Neural progenitor cell (in vitro differentiated cells): ENCODE measurements at regions not wholly inside any gene's neighbourhood (a gene's known extent, or its start where the extent isn't known, plus 50 kb on each side); places are given as distances from the start of the nearest gene placed in this dataset.
"Not testable (repeated sequence)": the region's sequence is repeated elsewhere in the genome, so short reads cannot be mapped to it uniquely, and the experiment has no call there.

Experiments used
- DNase-seq: peaks from one replicate; pipeline ENCODE4 v3.0.0-alpha.2; 2016; ENCODE audit warnings: low spot score
- H2AFZ ChIP-seq: fragments of 200-600 bp; sonication (generic); replicated peaks from 2 replicates; pipeline ENCODE4 v1.6.1; 2016; ENCODE audit warnings: antibody characterized with exemption
- H3F3A ChIP-seq: fragments of 200-600 bp; sonication (generic); 2 replicates; pipeline ENCODE4 v1.6.1; 2016; ENCODE audit warnings: antibody characterized with exemption, low read depth
- H3K27ac ChIP-seq: fragments of 200-600 bp; sonication (generic); 2 replicates; pipeline ENCODE4 v1.5.1; 2016; ENCODE audit warnings: mild to moderate bottlenecking
- H3K27me3 ChIP-seq: fragments of 200-600 bp; sonication (generic); 2 replicates; pipeline ENCODE4 v1.6.1; 2016; ENCODE audit warnings: mild to moderate bottlenecking, moderate library complexity
- H3K36me3 ChIP-seq: fragments of 200-600 bp; sonication (generic); 2 replicates; pipeline ENCODE4 v1.5.1; 2016
- H3K4me1 ChIP-seq: fragments of 200-600 bp; sonication (generic); 2 replicates; pipeline ENCODE4 v1.6.1; 2016; ENCODE audit warnings: mixed run types
- H3K4me2 ChIP-seq: fragments of 200-600 bp; sonication (generic); 2 replicates; pipeline ENCODE4 v1.6.1; 2016
- H3K4me3 ChIP-seq: fragments of 200-600 bp; sonication (generic); 2 replicates; pipeline ENCODE4 v1.5.1; 2016
- H3K79me2 ChIP-seq: fragments of 200-600 bp; sonication (generic); 2 replicates; pipeline ENCODE4 v1.6.1; 2016; ENCODE audit warnings: low read depth
- H3K9ac ChIP-seq: fragments of 200-600 bp; sonication (generic); 2 replicates; pipeline ENCODE4 v1.6.1; 2016
- H3K9me3 ChIP-seq: fragments of 200-600 bp; sonication (generic); 2 replicates; pipeline ENCODE4 v1.5.1; 2016; ENCODE audit warnings: low read depth
- H4K20me1 ChIP-seq: fragments of 200-600 bp; sonication (generic); 2 replicates; pipeline ENCODE4 v1.6.1; 2016; ENCODE audit warnings: low read depth
- H3K27ac Mint-ChIP-seq: 3 replicates; pipeline ENCODE4 v1.8.0; 2021; ENCODE audit warnings: mixed read lengths
- H3K27me3 Mint-ChIP-seq: 2 replicates; pipeline ENCODE4 v1.8.0; 2022; ENCODE audit warnings: low read depth, mild to moderate bottlenecking, inconsistent platforms, moderate library complexity, mixed read lengths; ENCODE audit not compliant: insufficient read depth
- H3K36me3 Mint-ChIP-seq: 3 replicates; pipeline ENCODE4 v1.8.0; 2021; ENCODE audit warnings: mixed read lengths
- H3K4me1 Mint-ChIP-seq: 3 replicates; pipeline ENCODE4 v1.8.0; 2021; ENCODE audit warnings: mixed read lengths
- H3K4me3 Mint-ChIP-seq: 3 replicates; pipeline ENCODE4 v1.8.0; 2021; ENCODE audit warnings: mild to moderate bottlenecking, moderate library complexity, mixed read lengths
- H3K9me3 Mint-ChIP-seq: 3 replicates; pipeline ENCODE4 v1.8.0; 2020; ENCODE audit warnings: mixed read lengths
- CTCF ChIP-seq: fragments of 200-600 bp; sonication (generic); IDR thresholded peaks from 2 replicates; pipeline ENCODE4 v1.5.1; 2017; ENCODE audit warnings: antibody characterized with exemption, mild to moderate bottlenecking
- EZH2 ChIP-seq: fragments of 200-600 bp; sonication (generic); IDR thresholded peaks from 2 replicates; pipeline ENCODE4 v1.6.1; 2017; ENCODE audit warnings: antibody characterized with exemption, mild to moderate bottlenecking, moderate library complexity
- EZH2phosphoT487 ChIP-seq: fragments of 200-600 bp; sonication (generic); IDR thresholded peaks from 2 replicates; pipeline ENCODE4 v1.6.1; 2017; ENCODE audit warnings: antibody characterized with exemption

- Mint-ChIP-seq H3K4me3 (no peak overlapping the region), H3K4me1 (no peaks in the 10 kb centered on the region), H3K27me3 (no peaks in the 10 kb centered on the region), H3K9me3 (peaks cover 2% of the 10 kb centered on the region), H3K36me3 (peaks cover 2% of the 10 kb centered on the region), H3K27ac (no peak overlapping the region)
- H3K4me3 ChIP-seq = no peak overlapping the region
- no peaks in the 10 kb centered on the region for H3F3A ChIP-seq
- H3K27ac ChIP-seq = no peak overlapping the region
- no peaks in the 10 kb centered on the region for H3K4me1 ChIP-seq
- no peak overlapping the region for H3K9ac ChIP-seq
- DNase-seq = no peak
- H3K4me2 ChIP-seq = no peak overlapping the region
- no peak for TF ChIP-seq CTCF
- no peak for TF ChIP-seq EZH2
- TF ChIP-seq EZH2phosphoT487 = no peak
- H3K9me3 ChIP-seq = no peaks in the 10 kb centered on the region
- H3K27me3 ChIP-seq = no peaks in the 10 kb centered on the region
- H3K79me2 ChIP-seq = no peaks in the 10 kb centered on the region
- no peaks in the 10 kb centered on the region for H4K20me1 ChIP-seq
- no peak overlapping the region for H2AFZ ChIP-seq
- no peaks in the 10 kb centered on the region for H3K36me3 ChIP-seq
Observed at GRCh38 chr6:112683106-112683505, 336.0 kb downstream of the RFPL4B start.

GRCh38 chr6:112683926-112684325 lies 336.8 kb downstream of the RFPL4B start:
- Histone ChIP-seq H3F3A (no peaks in the 10 kb centered on the region), H3K79me2 (no peaks in the 10 kb centered on the region), H3K9me3 (no peaks in the 10 kb centered on the region), H3K36me3 (no peaks in the 10 kb centered on the region), H3K4me3 (no peak overlapping the region), H3K9ac (no peak overlapping the region), H3K27me3 (no peaks in the 10 kb centered on the region), H2AFZ (peak overlapping the region; percentile 8), H4K20me1 (no peaks in the 10 kb centered on the region), H3K4me1 (no peaks in the 10 kb centered on the region), H3K27ac (no peak overlapping the region), H3K4me2 (no peak overlapping the region)
- no peak overlapping the region for H3K4me3 Mint-ChIP-seq
- TF ChIP-seq EZH2 (no peak), EZH2phosphoT487 (no peak), CTCF (no peak)
- no peak overlapping the region for H3K27ac Mint-ChIP-seq
- H3K36me3 Mint-ChIP-seq = peaks cover 2% of the 10 kb centered on the region
- peaks cover 9% of the 10 kb centered on the region for H3K9me3 Mint-ChIP-seq
- DNase-seq = no peak
- no peaks in the 10 kb centered on the region for H3K4me1 Mint-ChIP-seq
- H3K27me3 Mint-ChIP-seq = peaks cover 4% of the 10 kb centered on the region

DNA sequence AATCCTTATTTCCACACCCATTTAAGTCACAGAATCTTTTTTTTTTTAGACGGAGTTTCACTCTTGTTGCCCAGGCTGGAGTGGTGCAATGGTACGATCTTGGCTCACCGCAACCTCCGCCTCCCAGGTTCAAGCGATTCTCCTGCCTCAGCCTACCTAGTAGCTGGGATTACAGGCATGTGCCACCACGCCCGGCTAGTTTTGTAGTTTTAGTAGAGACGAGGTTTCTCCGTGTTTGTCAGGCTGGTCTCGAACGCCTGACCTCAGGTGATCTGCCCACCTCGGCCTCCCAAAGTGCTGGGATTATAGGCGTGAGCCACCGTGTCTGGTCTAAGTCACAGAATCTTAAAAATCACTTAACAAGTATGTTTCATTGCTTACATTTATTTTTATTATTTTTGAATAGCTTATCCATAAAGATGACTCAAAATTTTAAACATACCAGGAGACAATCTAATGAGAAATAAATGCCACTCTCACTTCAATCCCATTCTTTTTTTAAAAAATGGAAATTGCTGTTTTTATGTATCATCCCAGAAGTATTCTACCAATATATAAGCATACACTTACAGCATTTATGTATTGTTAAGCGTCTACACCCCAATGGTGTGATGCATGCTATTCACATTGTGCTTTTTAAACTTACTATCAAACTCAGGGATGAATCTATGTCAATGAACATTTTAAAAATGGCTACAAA lies 338.5 kb downstream of the RFPL4B start:
- H3F3A ChIP-seq, H3K4me3 ChIP-seq, H3K36me3 ChIP-seq, H3K4me1 ChIP-seq, H3K27ac Mint-ChIP-seq, H4K20me1 ChIP-seq, H3K27ac ChIP-seq, H3K9me3 ChIP-seq, H3K79me2 ChIP-seq, H3K36me3 Mint-ChIP-seq, H3K27me3 ChIP-seq, DNase-seq, H3K9ac ChIP-seq, H2AFZ ChIP-seq, H3K4me1 Mint-ChIP-seq, H3K9me3 Mint-ChIP-seq, H3K27me3 Mint-ChIP-seq, H3K4me3 Mint-ChIP-seq, H3K4me2 ChIP-seq: not testable (repeated sequence)

- H3K36me3 Mint-ChIP-seq, H3K4me1 ChIP-seq, H3K27me3 Mint-ChIP-seq, H3F3A ChIP-seq, H3K4me3 ChIP-seq, H3K36me3 ChIP-seq, DNase-seq, H3K4me2 ChIP-seq, H3K27me3 ChIP-seq, H3K9me3 ChIP-seq, H3K9ac ChIP-seq, H3K4me3 Mint-ChIP-seq, H3K27ac ChIP-seq, H3K79me2 ChIP-seq, H3K4me1 Mint-ChIP-seq, H4K20me1 ChIP-seq: not testable (repeated sequence)
- peak overlapping the region; percentile 55 for H2AFZ ChIP-seq
- peaks cover 11% of the 10 kb centered on the region for H3K9me3 Mint-ChIP-seq
- H3K27ac Mint-ChIP-seq = peak overlapping the region; percentile 63
Observed at GRCh38 chr6:112688487-112689165, 341.5 kb downstream of the RFPL4B start.

DNA sequence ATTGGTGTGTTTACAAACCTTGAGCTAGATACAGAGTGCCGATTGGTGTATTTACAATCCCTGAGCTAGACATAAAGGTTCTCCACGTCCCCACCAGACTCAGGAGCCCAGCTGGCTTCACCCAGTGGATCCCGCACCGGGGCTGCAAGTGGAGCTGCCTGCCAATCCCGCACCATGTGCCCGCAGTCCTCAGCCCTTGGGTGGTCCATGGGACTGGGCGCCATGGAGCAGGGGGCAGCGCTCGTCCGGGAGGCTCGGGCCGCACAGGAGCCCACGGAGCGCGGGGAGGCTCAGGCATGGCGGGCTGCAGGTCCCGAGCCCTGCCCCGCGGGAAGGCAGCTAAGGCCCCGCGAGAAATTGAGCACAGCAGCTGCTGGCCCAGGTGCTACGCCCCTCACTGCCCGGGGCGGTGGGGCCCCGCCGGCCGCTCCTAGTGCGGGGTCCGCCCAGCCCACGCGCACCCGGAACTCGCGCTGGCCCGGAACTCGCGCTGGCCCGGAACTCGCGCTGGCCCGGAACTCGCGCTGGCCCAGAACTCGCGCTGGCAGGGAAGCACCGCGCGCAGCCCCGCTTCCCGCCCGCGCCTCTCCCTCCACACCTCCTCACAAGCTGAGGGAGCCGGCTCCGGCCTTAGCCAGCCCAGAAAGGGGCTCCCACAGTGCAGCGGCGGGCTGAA lies 342.2 kb downstream of the RFPL4B start:
- not testable (repeated sequence) for H3K36me3 ChIP-seq, H3K36me3 Mint-ChIP-seq, H3K9me3 ChIP-seq, H3K4me1 ChIP-seq, H3K4me3 ChIP-seq, H4K20me1 ChIP-seq, H3K4me3 Mint-ChIP-seq, H3K27me3 Mint-ChIP-seq, H3K27me3 ChIP-seq, H2AFZ ChIP-seq, H3K4me2 ChIP-seq, H3K4me1 Mint-ChIP-seq, H3K27ac ChIP-seq, H3K79me2 ChIP-seq, H3F3A ChIP-seq, DNase-seq, H3K9ac ChIP-seq, H3K27ac Mint-ChIP-seq
- peaks cover 11% of the 10 kb centered on the region for H3K9me3 Mint-ChIP-seq
